ENCODE measurements at regions not wholly inside any gene's neighbourhood (a gene's known extent, or its start where the extent isn't known, plus 50 kb on each side); places are given as distances from the start of the nearest gene placed in this dataset.
A peak's percentile ranks its signal among the peaks of the same experiment; 100 is the strongest.
"Not testable (repeated sequence)": the region's sequence is repeated elsewhere in the genome, so short reads cannot be mapped to it uniquely, and the experiment has no call there.

DNA sequence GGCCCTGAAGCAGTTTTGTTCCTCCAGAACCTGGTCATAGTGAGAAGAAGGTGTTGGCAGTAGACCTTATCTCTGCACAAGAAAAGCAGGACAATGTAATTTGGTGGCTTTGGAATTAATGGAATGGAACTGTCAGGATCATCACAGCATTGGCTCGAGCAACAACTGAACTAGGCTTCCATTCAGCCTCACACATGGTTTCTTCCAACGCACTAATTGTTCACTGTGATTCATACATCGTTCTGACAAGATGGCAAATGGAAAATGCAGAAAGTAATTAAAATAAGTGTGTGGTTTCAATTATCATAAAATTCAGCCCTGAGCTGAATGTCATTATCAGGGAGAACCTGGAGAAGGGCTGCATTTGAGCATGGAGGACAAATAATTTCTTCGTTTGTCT lies 80.6 kb downstream of the MFSD1 start:
- DNase-seq (ENCODE audit: low spot score), result no peak

DNA sequence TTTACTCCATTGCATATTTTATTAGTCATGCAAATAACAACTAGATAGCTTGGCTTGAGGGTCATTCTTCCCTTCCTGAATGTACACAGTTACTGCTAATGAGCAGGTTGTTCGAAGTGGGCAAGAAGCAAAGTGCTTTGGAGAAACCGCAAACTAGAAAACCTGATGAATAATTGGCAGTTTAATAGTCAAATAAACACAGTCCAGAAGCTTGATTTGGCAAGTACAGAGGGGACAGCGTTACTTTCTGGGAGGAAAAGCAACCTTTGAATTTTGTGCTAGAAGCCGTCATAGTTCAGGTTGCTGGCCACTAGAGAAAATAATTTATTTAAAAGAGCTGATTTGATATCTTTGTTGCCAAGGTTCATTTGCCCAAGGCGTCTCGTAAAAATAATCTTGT lies 94.9 kb downstream of the MFSD1 start:
- no peak for DNase-seq (ENCODE audit: low spot score)

DNA sequence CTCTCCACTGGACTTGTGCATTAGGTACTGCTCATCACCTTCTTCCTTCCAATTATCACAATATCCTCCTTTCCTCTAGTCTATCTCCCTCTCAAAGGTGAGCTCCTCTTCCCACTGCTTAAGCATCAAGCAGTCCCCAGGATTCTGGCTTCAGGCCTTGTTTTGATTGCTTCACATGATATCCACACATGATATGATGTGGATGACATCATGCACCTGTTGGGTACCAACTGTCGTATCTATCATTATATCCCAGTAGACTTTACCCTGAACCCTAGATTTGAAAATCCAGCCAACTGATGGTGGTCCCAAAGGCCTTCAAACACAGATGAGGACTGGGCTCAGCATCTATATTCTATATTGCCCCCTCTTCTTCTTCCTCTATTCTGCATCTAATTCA lies 104.9 kb downstream of the MFSD1 start:
- DNase-seq (ENCODE audit: low spot score), result no peak

DNA sequence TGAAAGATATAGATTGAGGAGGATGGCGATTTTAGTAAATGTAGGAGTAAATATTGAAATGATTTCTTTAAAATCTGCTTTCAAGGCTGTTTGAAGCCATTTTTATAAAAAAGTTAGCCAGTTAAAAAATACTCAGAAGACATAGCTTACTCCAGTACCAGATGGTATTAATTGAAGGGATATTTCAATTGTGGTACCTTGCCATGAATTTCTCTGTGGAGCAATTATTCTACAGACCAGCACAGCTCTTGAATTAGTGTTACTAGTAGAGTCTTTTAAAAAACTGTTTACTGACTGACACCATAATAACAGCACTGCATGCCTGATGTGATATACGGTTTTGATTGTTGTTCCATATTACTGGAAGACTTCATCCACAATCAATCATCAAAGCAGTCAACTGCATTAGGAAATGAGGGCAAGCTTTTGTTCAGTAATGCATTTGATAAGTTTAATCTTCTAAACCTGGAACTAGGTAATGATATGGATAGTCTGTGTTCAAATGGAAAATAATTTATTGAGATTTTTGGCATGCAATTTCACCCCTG lies 106.4 kb downstream of the MFSD1 start:
- DNase-seq (ENCODE audit: low spot score), result no peak

DNA sequence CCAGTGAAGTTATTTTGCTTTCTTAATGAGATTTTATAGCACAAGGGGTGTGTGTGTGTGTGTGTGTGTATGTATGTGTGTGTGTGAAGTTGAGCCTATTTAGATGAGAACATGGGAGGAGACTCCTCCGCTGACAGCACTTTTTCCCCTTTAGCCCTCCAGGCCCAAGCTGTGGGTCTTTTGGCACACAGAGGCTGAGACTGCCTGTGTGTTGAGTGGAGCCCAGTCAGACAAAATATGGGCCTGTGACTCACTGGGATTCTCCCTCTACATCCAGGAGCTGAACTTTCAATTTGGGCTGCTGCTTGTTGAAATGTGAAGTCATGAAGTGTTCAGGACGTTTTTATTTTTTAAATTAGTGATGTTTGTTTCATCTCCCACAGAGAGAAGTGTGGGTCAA lies 108.0 kb downstream of the MFSD1 start:
- peak; percentile 11 for DNase-seq (ENCODE audit: low spot score)

DNA sequence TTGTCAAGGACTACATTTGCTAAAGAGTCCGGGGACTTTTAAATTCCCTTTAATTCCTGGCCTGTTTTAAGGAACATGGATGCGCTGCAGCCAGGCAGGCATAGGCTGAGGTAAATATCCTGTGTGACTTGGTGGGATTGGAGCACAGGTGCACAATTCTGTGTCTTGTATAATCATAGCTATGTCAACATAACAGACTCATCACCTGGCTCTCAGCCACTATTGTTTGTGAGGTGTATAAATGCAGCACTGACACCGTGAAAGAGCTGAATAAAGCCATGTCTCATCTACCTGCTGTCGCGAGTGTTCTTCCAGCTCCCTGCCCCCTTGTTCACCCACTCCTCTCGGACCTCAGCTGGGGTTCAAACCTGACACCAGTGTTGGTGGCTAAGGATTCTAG lies 109.7 kb downstream of the MFSD1 start:
- no peak for DNase-seq (ENCODE audit: low spot score)

DNA sequence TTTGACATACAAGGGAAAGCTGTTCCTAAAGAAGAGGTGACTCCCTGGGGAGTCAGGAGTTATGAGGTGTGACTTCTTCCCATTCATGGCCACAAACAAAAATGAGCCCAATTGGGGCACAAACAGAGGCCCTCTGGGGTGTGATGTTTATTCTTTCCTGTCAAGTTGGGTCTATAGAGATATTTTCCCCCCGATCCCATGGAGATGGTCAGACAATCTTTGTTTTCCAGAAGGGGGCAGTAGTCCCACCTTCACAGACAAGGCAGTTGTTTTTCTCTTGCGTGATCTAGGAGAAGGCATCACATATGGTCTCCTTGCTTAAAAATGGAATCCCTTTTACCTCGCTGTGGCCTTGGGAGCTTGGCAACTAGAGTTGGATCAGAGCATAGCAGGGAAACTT lies 110.3 kb downstream of the MFSD1 start:
- no peak for DNase-seq (ENCODE audit: low spot score)

DNA sequence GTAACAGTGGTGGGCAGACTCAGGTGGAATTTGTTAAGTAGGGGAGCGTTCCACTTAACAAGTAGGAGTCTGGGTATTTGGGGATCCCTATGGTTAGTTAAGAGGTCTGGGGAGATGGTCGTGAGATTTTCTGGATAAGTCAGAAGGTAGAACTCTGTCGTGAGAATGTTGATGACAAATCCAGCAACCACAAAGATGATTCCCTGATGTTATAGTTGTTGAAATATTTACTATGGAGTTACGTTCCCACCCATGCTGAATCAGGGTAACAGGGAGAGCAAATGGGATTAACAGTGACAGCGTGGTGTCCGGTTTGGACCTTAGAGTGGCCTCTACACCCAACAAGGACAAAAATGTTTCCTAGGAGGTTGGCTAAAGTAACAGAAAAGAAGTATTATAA lies 110.8 kb downstream of the MFSD1 start:
- no peak for DNase-seq (ENCODE audit: low spot score)

DNA sequence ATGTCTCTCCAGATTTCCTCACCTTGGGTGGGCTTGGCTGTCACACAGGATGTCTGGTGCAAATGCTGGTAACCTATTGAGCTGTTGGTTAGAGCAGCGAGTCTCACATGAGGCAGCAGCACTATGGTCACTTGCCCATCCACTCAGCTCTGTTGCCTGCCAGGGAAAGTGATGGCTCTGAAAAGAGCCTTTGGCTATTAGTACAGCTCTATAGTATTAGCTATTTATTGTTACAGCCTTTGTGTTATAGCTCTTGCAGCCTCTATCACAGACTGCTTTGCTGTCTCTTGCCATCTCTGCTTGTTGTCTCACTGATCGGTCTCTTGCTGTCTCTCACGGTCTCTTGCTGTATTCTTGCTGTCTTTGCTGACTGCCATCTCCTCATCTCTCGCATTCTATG lies 114.3 kb downstream of the MFSD1 start:
- DNase-seq (ENCODE audit: low spot score), result no peak

DNA sequence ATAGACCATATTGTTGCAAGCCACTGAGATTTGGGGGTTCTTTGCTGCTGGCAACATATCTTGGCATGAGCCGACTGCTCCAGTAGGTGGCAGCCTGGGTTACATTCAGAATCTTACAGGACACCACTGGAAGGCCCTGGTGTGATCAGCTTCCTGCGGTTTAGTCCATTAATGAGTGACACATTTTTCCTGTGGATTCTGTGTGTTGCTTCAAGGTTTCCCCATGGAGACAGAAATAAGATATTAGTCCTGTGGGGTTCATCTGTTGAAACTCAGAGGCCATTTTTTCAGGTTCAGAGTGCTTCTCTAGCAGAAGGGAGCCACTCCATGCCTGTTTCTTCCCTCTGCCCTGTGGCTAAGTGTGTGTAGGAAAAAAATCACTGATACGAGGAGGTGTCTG lies 116.2 kb downstream of the MFSD1 start:
- peak; percentile 63 for DNase-seq (ENCODE audit: low spot score)

DNA sequence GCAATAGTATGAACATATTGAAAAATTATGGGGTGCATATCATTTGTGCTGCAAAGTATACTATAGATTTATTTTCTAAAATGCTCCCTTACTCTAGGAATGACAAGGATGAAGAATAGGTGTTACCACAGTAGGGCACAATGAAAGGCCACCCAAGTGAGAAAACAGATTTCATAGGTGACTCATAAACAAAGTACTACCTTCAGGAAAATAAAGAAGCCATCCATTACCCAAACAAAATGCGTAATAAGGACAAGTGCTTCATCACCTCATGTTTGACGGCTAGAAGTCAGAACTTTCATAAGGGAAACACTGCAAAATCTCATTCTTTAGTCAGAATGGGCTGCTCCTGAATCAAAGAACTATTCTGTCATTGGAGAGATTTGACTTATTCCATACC lies 116.6 kb downstream of the MFSD1 start:
- no peak for DNase-seq (ENCODE audit: low spot score)

DNA sequence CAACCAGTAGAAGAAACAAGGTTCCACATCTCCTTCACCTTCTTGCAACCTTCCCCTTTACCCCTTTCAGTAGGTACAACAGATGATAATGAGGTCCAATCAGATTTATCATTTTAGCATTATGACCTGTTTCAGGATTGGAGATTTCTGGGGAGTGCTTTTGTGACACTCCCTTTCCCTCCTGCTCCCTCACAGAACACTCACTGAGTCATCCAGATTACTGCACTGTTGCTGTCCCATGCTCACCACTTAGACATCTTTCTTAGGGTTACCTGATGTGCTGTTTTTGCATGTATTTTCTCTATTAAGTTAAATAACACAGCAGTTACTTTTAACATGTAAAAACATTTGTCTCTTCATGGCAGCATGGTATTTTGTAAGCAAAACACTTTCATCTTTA lies 118.5 kb downstream of the MFSD1 start:
- no peak for DNase-seq (ENCODE audit: low spot score)

DNA sequence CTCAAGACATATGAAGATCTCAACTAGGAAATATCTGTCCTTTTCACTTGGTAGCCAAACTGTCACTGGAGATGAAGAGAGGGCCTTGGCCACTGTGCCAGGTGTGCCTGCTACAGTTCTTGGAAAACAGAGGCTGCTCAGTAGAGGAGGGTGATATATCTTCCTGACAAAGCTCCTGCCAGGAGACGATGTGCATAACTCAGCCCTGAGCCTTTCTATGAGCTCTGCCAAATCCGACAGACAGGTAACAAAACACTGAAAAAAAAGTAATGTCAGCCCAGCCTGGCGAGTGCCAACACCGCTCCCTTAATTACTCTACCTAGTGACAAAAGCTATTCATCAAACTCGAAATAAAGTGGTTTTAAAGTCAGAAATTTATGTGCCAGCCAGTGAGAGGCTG lies 123.2 kb downstream of the MFSD1 start:
- DNase-seq (ENCODE audit: low spot score), result no peak

DNA sequence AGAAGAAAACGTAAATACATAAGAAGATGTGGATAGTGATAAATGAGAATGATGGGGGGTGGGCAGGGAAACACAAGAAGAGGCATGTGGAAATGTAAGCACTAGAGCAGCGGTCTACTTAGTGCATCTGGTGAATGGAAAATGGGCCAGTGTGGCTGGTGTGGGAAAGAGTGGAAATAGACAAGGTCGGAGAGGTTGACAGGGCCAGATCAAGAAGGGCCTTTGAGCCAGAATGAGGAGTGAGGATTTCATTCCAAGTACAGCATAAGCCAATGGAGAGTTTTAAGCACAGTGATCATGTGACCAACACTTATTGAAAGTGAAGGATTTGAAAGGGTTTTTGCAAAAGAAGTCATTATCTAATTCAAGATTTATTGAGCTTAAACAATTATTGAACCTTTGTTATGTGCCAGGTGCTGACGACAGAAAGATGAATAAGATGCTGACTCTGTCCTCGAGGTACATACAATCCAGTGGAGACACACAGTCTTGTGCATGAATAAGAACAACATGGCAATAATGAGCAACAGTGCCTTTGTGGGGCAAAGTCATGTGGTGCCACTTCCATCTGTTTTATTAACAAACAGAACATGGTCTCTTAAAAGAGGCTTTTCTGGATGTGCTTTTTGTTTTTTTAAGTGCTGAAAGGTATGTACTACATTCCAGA lies 124.1 kb downstream of the MFSD1 start:
- no peak for DNase-seq (ENCODE audit: low spot score)

DNA sequence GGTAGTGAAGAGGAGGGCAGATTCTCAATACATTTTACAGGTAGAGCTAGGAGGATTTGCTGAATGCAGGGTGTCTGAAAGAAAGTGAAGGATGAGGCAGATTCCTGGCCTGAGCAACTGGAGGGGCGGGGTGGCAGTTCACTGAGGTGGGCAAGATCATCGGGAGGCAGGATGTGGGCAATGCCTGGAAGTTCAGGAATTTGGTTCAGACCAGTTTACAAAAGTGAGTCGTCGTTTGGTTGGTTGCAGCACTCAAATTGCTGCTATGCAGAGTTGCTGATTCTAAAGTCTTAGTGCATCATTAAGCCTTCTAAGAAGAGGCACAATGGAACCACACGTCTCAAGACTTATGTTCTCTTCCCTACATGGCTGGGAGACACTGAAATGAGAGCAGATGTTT lies 134.0 kb downstream of the MFSD1 start:
- DNase-seq (ENCODE audit: low spot score), result no peak

DNA sequence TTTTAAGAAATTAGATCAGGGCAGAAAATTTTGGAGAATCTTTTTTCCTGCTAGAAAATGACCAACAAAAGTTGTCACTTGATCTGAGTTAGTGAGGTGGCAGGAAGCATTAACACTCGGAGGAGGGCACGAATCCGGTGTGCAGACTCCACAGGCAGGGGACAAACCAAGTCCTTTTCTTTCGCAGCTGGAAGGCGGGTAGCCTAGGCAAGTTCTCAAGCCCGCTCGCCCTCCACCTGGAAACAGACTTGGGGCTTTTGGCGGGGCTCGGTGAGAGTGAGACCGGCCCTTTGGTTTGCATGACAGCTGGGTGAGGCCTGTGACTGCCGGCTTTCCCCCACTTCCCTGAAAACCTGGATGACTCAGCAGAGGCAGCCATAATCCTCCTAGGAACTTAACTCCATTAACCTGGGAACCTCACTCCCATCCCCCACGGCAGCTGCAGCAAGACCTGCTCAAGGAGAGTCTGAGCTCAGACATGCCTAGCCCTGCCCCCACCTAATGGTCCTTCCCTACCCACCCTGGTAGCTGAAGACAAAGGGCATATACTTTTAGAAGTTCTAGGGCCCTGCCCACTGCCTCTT lies 134.8 kb downstream of the MFSD1 start:
- DNase-seq (ENCODE audit: low spot score), result no peak

DNA sequence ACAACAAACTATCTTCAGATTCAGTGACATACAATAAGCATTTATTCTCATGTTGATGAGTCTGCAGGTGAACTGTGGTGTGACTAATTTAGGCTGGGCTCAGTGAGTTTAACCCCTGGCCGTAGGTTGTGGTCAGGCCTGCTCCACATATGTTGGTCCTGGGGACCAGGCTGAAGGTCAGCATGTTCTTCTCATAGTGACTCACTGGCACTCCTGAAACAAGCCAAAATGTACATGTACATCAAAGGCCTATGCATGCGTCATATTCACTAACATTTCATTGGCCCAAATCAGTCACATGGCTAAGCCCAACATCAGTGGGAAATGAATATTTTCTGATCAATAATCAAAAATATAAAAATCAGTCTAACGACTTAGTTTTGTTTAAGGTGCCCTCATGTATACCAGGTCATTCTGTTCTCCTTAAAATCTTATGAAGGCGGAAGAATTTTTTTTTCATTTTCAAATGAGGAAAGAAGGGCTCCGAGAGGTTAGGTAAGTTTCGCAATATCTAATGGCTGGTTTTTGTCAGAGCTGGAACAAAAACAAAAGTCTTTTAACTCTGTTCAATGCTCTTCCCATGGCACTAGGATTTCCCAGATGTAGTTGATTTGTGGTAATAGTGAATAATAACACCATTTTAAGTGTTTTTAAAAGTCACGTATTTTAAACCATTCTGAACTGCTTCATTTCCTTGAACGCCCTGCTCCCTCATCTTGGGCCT lies 148.5 kb downstream of the MFSD1 start:
- no peak for DNase-seq (ENCODE audit: low spot score)

DNA sequence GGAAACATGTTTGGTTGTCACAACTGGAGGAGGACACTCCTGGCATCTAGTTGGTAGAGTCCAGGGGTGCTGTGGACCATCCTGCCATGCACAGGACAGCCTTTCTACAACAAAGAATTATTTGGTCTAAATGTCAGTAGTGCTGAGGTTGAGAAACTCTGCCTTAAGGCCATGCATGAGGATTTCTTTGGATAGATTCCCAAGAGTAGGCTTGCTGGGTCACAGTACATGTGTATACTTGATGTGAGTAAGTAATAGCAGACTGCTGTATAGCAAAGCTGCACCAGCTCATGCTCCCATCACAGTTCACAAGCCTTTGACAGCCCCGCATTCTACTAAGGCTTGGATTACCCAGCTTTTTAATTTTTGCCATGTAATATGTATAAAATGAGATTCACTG lies 151.3 kb downstream of the MFSD1 start:
- DNase-seq (ENCODE audit: low spot score), result no peak

DNA sequence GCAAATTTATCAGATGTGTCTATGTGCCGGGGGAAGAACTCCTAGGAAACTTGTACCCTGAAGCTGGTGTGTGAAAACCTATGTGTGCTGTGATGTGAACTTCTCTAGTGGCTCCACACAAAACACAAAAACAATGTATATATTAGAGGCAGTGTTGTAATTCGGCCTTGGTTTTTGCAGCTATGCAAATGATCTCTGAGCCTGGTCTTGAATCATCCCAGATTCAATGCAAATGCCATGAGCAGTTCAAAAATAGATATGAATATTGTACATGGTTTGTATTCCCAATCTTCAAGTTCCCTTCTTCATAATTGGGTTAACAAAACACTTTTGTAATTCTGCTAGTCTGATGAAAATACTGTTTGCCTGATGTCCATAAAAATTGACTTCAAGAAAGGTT lies 152.6 kb downstream of the MFSD1 start:
- DNase-seq (ENCODE audit: low spot score), result no peak

DNA sequence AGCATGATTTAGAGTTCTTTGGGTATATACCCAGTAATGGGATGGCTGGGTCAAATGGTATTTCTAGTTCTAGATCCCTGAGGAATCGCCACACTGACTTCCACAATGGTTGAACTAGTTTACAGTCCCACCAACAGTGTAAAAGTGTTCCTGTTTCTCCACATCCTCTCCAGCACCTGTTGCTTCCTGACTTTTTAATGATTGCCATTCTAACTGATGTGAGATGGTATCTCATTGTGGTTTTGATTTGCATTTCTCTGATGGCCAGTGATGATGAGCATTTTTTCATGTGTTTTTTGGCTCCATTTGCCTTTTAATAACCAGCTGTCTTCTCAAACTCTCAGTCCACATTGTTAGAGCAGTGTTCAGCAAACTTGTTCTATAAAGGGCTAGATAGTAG lies 155.9 kb downstream of the MFSD1 start:
- DNase-seq (ENCODE audit: low spot score), result not testable (repeated sequence)

DNA sequence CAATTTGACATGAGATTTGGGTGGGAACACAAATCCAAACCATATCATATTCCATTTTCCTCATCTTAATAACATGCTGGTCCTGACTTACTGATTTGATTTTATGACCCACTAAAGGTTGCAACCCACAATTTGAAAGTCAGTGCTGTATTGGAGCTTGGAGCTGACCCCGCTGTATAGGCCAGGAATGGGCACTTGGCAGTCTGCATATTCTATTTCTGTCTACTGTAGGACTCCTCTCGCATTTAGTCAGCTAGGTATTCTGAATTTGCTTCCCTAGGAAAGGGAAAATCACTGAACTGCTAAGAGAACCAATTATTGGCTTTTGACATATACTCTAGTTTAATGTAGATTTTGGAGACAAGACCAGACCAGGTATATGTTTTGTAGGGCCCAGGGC lies 157.0 kb downstream of the MFSD1 start:
- DNase-seq (ENCODE audit: low spot score), result no peak

DNA sequence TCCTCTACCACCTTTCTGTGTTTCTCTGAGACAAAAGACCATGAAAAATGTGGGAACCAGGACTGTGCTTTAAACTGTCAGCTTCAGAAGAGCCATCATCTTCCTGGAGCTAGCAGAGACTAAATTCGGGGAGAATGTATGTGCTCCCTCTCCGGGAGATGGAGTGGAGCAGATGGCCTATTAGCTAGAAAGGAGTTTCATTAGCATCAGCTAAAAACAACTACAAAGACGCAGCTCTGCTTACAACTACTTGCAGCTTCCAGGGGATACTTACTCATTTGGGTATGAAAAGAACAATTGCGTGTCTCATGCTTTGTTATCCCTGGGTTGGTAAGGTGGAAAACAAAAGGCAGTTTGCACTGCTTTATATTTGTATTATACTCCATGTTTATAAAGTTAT lies 159.6 kb downstream of the MFSD1 start:
- no peak for DNase-seq (ENCODE audit: low spot score)

DNA sequence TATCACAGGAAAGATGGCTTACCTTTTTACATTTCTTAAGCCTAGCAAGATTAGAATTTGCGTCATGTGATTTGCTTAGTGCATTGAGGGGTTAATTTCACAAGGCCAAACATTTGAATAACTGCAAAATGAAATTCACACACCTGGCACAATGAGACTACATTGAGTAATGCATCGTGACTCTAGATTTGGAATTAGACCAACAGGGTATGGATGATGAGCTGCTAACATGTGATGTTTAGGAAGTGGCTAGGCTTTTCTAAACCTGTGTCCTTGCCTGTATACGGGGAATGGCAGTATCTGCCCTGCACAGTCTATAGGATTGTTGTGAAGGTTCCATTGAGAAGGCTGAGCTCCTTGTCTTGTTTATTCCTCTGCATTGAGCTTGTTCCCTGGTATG lies 160.1 kb downstream of the MFSD1 start:
- no peak for DNase-seq (ENCODE audit: low spot score)

DNA sequence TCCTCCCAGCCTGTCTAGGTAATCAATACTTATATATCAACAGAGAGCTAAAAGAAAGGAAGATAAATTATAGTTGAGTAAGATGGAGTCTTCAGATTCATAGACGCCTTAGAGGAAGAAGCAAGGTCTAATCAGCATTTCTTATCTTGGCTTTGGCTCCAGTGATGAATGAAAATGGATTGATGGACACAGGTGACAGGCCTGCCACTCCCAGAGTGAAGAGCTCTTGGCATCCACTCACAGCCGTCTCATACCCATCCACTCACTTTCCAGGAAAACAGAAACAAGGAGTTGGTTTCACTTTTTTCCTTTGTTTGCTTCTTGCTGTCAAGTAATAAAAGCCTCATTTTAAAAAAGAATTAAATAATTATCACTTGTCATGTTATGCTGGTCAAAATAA lies 168.2 kb downstream of the MFSD1 start:
- no peak for DNase-seq (ENCODE audit: low spot score)
